ENCODE measurements at regions not wholly inside any gene's neighbourhood (a gene's known extent, or its start where the extent isn't known, plus 50 kb on each side); places are given as distances from the start of the nearest gene placed in this dataset.

DNA sequence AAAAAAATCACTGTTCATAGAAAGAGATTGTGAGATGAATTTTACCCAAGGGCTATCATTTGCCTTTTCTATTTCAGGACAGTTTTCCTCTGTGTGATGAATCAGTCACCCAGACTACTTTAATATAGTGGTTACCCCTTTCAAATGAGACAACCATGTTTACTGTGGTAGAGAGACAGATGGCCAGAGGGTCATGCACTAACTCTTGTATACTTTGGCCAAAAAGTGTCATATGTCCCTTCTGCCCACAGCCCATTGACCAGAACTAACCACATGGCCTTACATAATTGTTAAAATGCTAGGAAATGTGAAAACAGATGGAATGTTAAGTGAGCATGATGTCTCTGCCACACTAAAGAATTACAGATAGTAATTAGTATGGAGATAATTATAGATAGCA is 498.7 kb downstream of the DACH1 start:
- POLR2A ChIA-PET, result no interaction called here
- Histone ChIP-seq H3K4me1 (ENCODE audit: control insufficient read depth, extremely low read depth, insufficient read depth, low read length) (no peaks in the 10 kb centered on the region), H3K9me3 (replicated peaks; ENCODE audit: control insufficient read depth, insufficient read depth, low read length) (no peaks in the 10 kb centered on the region), H3K4me3 (replicated peaks in 1 of 3; ENCODE audit: insufficient read depth in 1 of 3, low read depth in 1 of 3, low read length in 3 of 3) (no peak overlapping the region), H3K27me3 (ENCODE audit: control insufficient read depth in 2 of 2, insufficient read depth in 2 of 2, low read length in 2 of 2) (no peaks in the 10 kb centered on the region), H2AFZ (ENCODE audit: low read depth, low read length) (no peak overlapping the region), H3K4me2 (ENCODE audit: insufficient read depth, low read length) (no peak overlapping the region), H3K79me2 (ENCODE audit: control insufficient read depth, insufficient read depth, low read length) (no peaks in the 10 kb centered on the region), H3K36me3 (ENCODE audit: control insufficient read depth in 2 of 2, extremely low read depth in 1 of 2, insufficient read depth in 2 of 2, low read length in 2 of 2) (no peaks in the 10 kb centered on the region), H4K20me1 (replicated peaks; ENCODE audit: control insufficient read depth, extremely low read depth, insufficient read depth, low read length) (no peaks in the 10 kb centered on the region), H3K9ac (replicated peaks; ENCODE audit: extremely low read depth, insufficient read depth, low read length) (no peak overlapping the region), H3K9me1 (replicated peaks; ENCODE audit: control insufficient read depth, extremely low read depth, insufficient read depth, low read length) (no peaks in the 10 kb centered on the region), H3K27ac (ENCODE audit: insufficient read depth, low read depth, low read length) (no peak overlapping the region)
- TF ChIP-seq FOS (IDR thresholded peaks at IDR 0.05; ENCODE audit: borderline replicate concordance, insufficient read depth, low read length) (no peak), POLR2AphosphoS5 (IDR thresholded peaks at IDR 0.05; ENCODE audit: insufficient read depth, low read depth, low read length) (no peak), EZH2 (IDR thresholded peaks at IDR 0.05; ENCODE audit: borderline replicate concordance, low read depth, low read length, severe bottlenecking) (no peak)
- CTCF ChIA-PET, result no interaction called here
- BruUV-seq (replicated peaks), result no TSS peak
- dilution Hi-C loops (cut with MboI; ENCODE audit: extremely low pct_ligation_motif_present, low sequenced_read_pairs), result no loop called here
- no peak for DNase-seq (ENCODE audit: low read depth, low spot score)
- intact Hi-C loops (cut with micrococcal nuclease), result no loop called here
- FAIRE-seq, result no peak

DNA sequence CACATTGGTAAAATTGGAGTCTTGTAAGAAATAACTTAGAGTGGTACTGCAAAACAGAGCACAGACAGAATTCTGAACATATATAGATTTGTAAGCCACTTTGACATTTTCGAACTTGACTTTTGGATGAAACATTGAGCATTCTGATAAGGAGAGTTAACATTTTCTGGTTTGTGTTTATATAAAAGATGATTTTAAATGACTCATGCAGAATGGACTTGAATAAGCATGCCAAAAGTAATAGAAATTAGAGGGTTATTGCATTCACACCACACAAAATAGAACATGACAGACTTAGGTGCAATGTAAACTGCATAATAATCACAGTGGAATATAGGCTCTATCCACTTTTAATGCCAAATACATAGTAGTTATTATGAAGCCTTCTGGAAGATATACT is 507.0 kb downstream of the DACH1 start:
- H3K36me3 ChIP-seq (ENCODE audit: control insufficient read depth in 2 of 2, extremely low read depth in 1 of 2, insufficient read depth in 2 of 2, low read length in 2 of 2), result no peaks in the 10 kb centered on the region
- ChIA-PET CTCF (interaction anchor here (0.9 to 1.8 kb wide), 4 partner anchors 34 to 652 kb away, joined by 3 to 5 read pairs (median 3); no protein-coding TSS in a partner anchor), POLR2A (no interaction called here)
- dilution Hi-C loops (cut with MboI; ENCODE audit: extremely low pct_ligation_motif_present, low sequenced_read_pairs) (no loop called here), intact Hi-C loops (cut with micrococcal nuclease) (no loop called here)
- no peaks in the 10 kb centered on the region for H4K20me1 ChIP-seq (replicated peaks; ENCODE audit: control insufficient read depth, extremely low read depth, insufficient read depth, low read length)
- H3K27me3 ChIP-seq (ENCODE audit: control insufficient read depth in 2 of 2, insufficient read depth in 2 of 2, low read length in 2 of 2), result no peaks in the 10 kb centered on the region
- H3K27ac ChIP-seq (ENCODE audit: insufficient read depth, low read depth, low read length), result no peak overlapping the region
- H3K9me3 ChIP-seq (replicated peaks; ENCODE audit: control insufficient read depth, insufficient read depth, low read length), result no peaks in the 10 kb centered on the region
- no peaks in the 10 kb centered on the region for H3K9me1 ChIP-seq (replicated peaks; ENCODE audit: control insufficient read depth, extremely low read depth, insufficient read depth, low read length)
- H3K79me2 ChIP-seq (ENCODE audit: control insufficient read depth, insufficient read depth, low read length), result no peaks in the 10 kb centered on the region
- TF ChIP-seq FOS (IDR thresholded peaks at IDR 0.05; ENCODE audit: borderline replicate concordance, insufficient read depth, low read length) (peak; percentile 37), JUN (IDR thresholded peaks at IDR 0.05; ENCODE audit: borderline replicate concordance, insufficient read depth, insufficient read length, low read depth) (no peak)
- no TSS peak for BruUV-seq (replicated peaks)
- FAIRE-seq (no peak), DNase-seq (ENCODE audit: low read depth, low spot score) (peak; percentile 41)
- no peak overlapping the region for H2AFZ ChIP-seq (ENCODE audit: low read depth, low read length)
- no peak overlapping the region for H3K9ac ChIP-seq (replicated peaks; ENCODE audit: extremely low read depth, insufficient read depth, low read length)
- H3K4me1 ChIP-seq (ENCODE audit: control insufficient read depth, extremely low read depth, insufficient read depth, low read length), result peaks cover 19% of the 10 kb centered on the region
- H3K4me3 ChIP-seq (replicated peaks in 1 of 3; ENCODE audit: insufficient read depth in 1 of 3, low read depth in 1 of 3, low read length in 3 of 3), result no peak overlapping the region
- H3K4me2 ChIP-seq (ENCODE audit: insufficient read depth, low read length), result peak overlapping the region; percentile 35
